KMS-11 (cell line): ENCODE measurements at regions not wholly inside any gene's neighbourhood (a gene's known extent, or its start where the extent isn't known, plus 50 kb on each side); places are given as distances from the start of the nearest gene placed in this dataset.

Experiments used
- H2AFZ ChIP-seq: fragments of 200-600 bp; sonication (generic); 2 replicates; pipeline ENCODE4 v1.6.1; 2016; ENCODE audit warnings: antibody characterized with exemption, mixed run types, low read depth
- H3K27ac ChIP-seq: fragments of 200-600 bp; sonication (generic); 2 replicates; pipeline ENCODE4 v1.6.1; 2016; ENCODE audit warnings: mild to moderate bottlenecking, mixed run types
- H3K27me3 ChIP-seq: fragments of 200-600 bp; sonication (generic); 2 replicates; pipeline ENCODE4 v1.6.1; 2017; ENCODE audit warnings: mild to moderate bottlenecking, low read depth, mixed run types, moderate library complexity; ENCODE audit not compliant: insufficient read depth
- H3K36me3 ChIP-seq: fragments of 200-600 bp; sonication (generic); 2 replicates; pipeline ENCODE4 v1.6.1; 2017; ENCODE audit warnings: mild to moderate bottlenecking, mixed run types; ENCODE audit not compliant: insufficient read depth
- H3K4me1 ChIP-seq: fragments of 200-600 bp; sonication (generic); 2 replicates; pipeline ENCODE4 v1.6.1; 2016; ENCODE audit warnings: mild to moderate bottlenecking, low read depth, mixed run types; ENCODE audit not compliant: poor library complexity, severe bottlenecking
- H3K4me2 ChIP-seq: fragments of 200-600 bp; sonication (generic); 2 replicates; pipeline ENCODE4 v1.7.0; 2016; ENCODE audit warnings: mild to moderate bottlenecking, mixed run types
- H3K4me3 ChIP-seq: fragments of 200-600 bp; sonication (generic); IDR thresholded peaks from 2 replicates; pipeline ENCODE4 v1.6.1; 2017; ENCODE audit warnings: low read depth, low read length, mixed read lengths; ENCODE audit not compliant: insufficient read depth
- H3K79me2 ChIP-seq: fragments of 200-600 bp; sonication (generic); 2 replicates; pipeline ENCODE4 v1.6.1; 2016; ENCODE audit warnings: low read depth, mixed run types; ENCODE audit not compliant: insufficient read depth
- H3K9ac ChIP-seq: fragments of 200-600 bp; sonication (generic); 2 replicates; pipeline ENCODE4 v1.6.1; 2016; ENCODE audit warnings: mild to moderate bottlenecking, mixed run types
- H4K20me1 ChIP-seq: fragments of 200-600 bp; sonication (generic); 2 replicates; pipeline ENCODE4 v1.6.1; 2016; ENCODE audit warnings: mild to moderate bottlenecking, mixed run types; ENCODE audit not compliant: insufficient read depth
- CTCF ChIP-seq: fragments of 200-600 bp; sonication (generic); conservative IDR thresholded peaks from 2 replicates; pipeline ENCODE4 v1.6.1; 2017; ENCODE audit warnings: low read depth, mild to moderate bottlenecking, antibody characterized with exemption, low read length, moderate library complexity, mixed read lengths

- Histone ChIP-seq H3K4me2 (no peak overlapping the region), H3K79me2 (no peaks in the 10 kb centered on the region), H3K27me3 (no peaks in the 10 kb centered on the region), H3K9ac (no peak overlapping the region), H3K4me1 (no peaks in the 10 kb centered on the region), H3K4me3 (no peak overlapping the region), H4K20me1 (no peaks in the 10 kb centered on the region), H3K27ac (no peak overlapping the region), H2AFZ (no peak overlapping the region), H3K36me3 (no peaks in the 10 kb centered on the region)
- TF ChIP-seq CTCF, result no peak
These were observed 300.1 kb downstream of the TLE3 start for GRCh38 chr15:69797615-69798014.

- Histone ChIP-seq H3K4me1 (no peaks in the 10 kb centered on the region), H3K79me2 (no peaks in the 10 kb centered on the region), H4K20me1 (no peaks in the 10 kb centered on the region), H3K27ac (no peak overlapping the region), H3K27me3 (no peaks in the 10 kb centered on the region), H3K4me3 (no peak overlapping the region), H3K4me2 (no peak overlapping the region), H3K36me3 (no peaks in the 10 kb centered on the region), H2AFZ (no peak overlapping the region), H3K9ac (no peak overlapping the region)
- no peak for TF ChIP-seq CTCF
These were observed 299.1 kb downstream of the TLE3 start for GRCh38 chr15:69798481-69799250.

GRCh38 chr15:69801144-69801543 lies 296.6 kb downstream of the TLE3 start:
- no peak for TF ChIP-seq CTCF
- Histone ChIP-seq H3K9ac (no peak overlapping the region), H3K4me3 (no peak overlapping the region), H4K20me1 (no peaks in the 10 kb centered on the region), H3K36me3 (no peaks in the 10 kb centered on the region), H3K4me2 (no peak overlapping the region), H3K27me3 (no peaks in the 10 kb centered on the region), H3K27ac (no peak overlapping the region), H3K4me1 (no peaks in the 10 kb centered on the region), H3K79me2 (no peaks in the 10 kb centered on the region), H2AFZ (no peak overlapping the region)

GRCh38 chr15:69802432-69802831 lies 295.3 kb downstream of the TLE3 start:
- no peak overlapping the region for H2AFZ ChIP-seq
- no peak overlapping the region for H3K9ac ChIP-seq
- H4K20me1 ChIP-seq, result no peaks in the 10 kb centered on the region
- TF ChIP-seq CTCF, result no peak
- no peaks in the 10 kb centered on the region for H3K36me3 ChIP-seq
- H3K27me3 ChIP-seq, result no peaks in the 10 kb centered on the region
- no peak overlapping the region for H3K4me3 ChIP-seq
- no peak overlapping the region for H3K27ac ChIP-seq
- no peaks in the 10 kb centered on the region for H3K79me2 ChIP-seq
- H3K4me2 ChIP-seq, result no peak overlapping the region
- H3K4me1 ChIP-seq, result no peaks in the 10 kb centered on the region
